GM18511 (cell line): ENCODE measurements at regions not wholly inside any gene's neighbourhood (a gene's known extent, or its start where the extent isn't known, plus 50 kb on each side); places are given as distances from the start of the nearest gene placed in this dataset.

ENCODE experiments used
- ATAC-seq: cut with Tn5 transposase; IDR thresholded peaks from one replicate; pipeline ENCODE4 v1.9.1; 2021; ENCODE audit warnings: mild to moderate bottlenecking, moderate library complexity; ENCODE audit not compliant: unreplicated experiment

GRCh38 chr15:97072545-97072944, 742.0 kb downstream of the NR2F2 start:
- no peak for ATAC-seq

- ATAC-seq = no peak
Measured at GRCh38 chr15:97076011-97076410, 745.5 kb downstream of the NR2F2 start.

GRCh38 chr15:97077975-97078374, 747.5 kb downstream of the NR2F2 start:
- no peak for ATAC-seq

DNA sequence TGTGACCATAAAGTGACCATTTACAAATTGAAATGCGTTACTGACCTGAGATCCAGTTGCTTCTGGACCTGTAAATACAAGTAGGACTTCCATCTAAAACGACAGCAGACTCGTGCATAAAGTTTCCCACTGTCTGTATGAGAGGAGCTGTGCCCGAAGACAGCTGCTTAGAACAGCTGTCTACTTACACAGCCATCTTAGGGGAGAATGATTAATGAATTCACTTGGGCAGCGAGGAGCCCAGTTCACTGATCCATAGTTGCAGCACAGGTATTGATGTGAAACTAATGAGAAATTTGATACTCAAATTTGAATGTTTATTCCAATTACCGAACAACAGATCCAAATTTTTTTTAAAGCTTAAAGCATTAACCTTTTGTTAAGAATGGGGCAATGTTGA, 748.1 kb downstream of the NR2F2 start:
- ATAC-seq = no peak

DNA sequence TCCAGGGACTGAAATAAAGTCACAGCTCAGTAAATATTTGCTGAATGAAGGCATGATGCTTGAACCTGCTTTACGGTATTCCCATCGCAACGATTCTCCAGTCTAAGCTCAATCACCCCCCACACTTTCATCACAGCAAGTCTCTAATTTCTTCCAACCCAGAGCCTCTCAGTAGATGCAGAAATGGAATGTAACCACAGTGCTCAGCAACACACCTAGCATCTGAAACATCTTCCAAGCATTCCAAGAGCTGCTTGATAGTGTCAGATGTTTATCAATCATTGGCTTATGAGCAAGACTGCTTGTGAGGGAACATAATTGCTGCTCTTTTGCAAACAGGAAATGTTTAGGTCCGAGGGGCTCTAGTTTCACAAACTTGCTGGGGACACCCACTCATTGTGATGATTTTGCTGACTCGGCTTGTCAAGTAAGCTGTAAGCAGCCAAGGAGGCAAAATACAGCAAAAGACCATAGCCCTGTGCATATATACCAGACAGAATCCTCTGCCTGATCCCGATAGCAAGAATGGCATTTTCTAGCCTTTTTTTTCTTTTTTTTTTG, 751.2 kb downstream of the NR2F2 start:
- ATAC-seq = no peak

GRCh38 chr15:97082830-97083229, 752.3 kb downstream of the NR2F2 start:
- ATAC-seq = no peak

GRCh38 chr15:97084650-97085049, 754.1 kb downstream of the NR2F2 start:
- no peak for ATAC-seq

DNA sequence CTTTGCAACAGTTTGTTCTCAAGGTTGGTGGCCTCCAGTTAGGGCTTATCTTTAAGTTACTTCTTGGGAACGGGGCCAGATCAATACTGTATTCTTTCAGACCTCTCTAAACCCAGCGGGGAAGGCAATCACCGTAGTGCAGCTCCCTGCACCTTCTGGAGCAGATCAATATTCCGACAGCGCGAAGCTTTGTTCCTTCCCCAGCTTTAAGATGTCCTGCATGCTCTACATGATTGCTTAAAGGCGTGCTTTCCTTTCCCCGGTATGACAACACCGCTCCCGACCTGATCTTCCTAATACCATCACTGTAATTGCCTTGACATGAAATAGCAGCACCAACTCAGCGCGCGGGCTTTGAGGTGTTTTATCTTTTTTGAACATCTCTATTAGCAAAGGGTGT, 755.2 kb downstream of the NR2F2 start:
- no peak for ATAC-seq

DNA sequence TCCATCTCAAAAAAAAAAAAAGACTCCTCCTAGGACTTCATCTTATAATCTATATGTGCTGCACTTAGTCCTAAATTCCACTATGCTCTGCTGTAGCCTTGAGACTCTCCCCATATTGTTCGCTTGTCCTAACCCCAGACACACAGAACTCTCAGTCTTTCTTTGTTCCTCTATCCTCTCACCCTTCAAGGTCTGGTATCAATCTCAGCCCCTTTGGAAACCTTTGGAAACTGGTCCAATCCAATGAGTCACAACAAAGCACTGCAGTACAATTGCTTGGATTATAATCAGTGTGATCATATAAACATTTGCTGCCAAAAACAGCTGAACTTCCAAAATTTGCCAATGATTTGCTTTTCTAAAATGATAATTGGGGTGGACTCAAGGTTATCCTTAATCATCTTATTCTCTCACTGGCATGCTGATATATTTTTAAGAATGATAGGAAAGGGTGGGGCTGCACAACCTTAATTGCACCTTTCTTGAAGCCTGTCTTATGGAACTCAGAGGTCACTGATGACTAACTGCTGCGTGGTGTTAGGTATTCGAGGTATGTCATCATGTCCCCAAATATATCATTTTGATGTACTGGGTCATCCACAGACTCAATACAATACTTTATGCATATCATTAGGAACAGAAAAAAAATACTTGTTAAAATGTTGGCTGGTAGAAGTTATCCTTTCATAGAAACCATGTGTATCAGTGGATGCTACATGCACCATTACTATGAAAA, 756.7 kb downstream of the NR2F2 start:
- ATAC-seq = no peak

DNA sequence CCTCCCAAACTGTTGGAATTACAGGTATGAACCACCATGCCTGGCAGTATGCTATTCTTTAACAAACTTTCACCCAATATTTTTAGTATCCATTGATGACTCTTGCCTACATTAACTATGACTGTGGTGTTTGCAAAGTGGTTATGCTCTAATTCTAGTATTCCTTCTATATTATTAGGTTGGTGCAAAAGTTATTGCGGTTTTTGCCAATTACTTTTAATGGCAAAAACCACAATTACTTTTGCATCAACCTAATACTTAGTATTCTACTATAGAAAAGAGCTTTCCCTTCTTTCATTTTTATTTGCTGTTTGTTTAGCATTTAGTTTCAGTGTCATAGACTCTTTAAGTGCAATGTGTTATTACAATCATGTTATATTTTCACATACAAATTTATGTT, 760.6 kb downstream of the NR2F2 start:
- no peak for ATAC-seq

GRCh38 chr15:97092656-97093055, 762.2 kb downstream of the NR2F2 start:
- ATAC-seq = no peak

GRCh38 chr15:97096303-97096835, 765.9 kb downstream of the NR2F2 start:
- ATAC-seq = no peak

DNA sequence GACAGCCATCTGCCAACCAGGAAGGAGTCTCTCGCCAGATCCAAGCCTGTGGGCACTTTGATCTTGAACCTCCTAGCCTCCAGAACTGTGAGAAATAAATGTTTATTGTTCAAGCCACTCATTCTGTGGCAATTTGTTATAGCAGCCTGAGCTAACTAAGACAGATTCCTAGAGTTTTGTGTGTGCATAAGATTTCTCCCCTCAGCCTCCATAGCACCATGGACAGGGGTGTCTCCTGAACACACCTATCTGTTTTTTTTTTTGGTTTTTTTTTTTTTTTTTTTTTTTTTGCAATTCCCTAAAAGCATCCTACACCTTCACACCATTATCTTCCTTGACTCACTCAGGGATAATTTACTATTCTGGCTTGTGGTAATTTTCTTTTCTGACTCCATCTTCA, 768.5 kb downstream of the NR2F2 start:
- ATAC-seq = no peak

GRCh38 chr15:97101572-97101971, 771.1 kb downstream of the NR2F2 start:
- ATAC-seq = no peak

- no peak for ATAC-seq
Measured at GRCh38 chr15:97114900-97115760, 784.6 kb downstream of the NR2F2 start.

- ATAC-seq = no peak
Measured at GRCh38 chr15:97115761-97116070, 785.2 kb downstream of the NR2F2 start.

- no peak for ATAC-seq
Measured at GRCh38 chr15:97124790-97125189, 794.3 kb downstream of the NR2F2 start.

- no peak for ATAC-seq
Measured at GRCh38 chr15:97126553-97127233, 796.2 kb downstream of the NR2F2 start.

DNA sequence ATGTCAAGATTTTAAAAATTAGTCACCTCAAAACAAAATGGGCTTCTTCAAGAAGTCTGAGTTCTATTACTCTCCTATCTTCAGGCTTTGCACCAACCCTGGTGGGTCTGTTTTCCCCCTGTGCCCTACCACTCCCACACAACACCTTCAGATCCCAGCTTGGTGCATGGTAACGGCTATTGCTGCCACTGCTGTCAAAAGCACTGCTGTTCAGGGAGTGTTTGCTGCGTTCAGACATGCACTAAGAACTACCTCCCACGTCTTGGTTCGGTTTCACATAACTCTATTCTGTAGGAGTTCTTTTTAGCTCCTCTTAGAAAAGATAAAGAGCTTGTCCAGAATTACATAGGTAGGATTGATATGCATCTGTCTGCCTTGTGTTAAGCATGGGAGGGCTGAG, 799.2 kb downstream of the NR2F2 start:
- ATAC-seq = no peak

GRCh38 chr15:97140216-97140615, 809.7 kb downstream of the NR2F2 start:
- no peak for ATAC-seq

- no peak for ATAC-seq
Measured at GRCh38 chr15:97141360-97141759, 810.9 kb downstream of the NR2F2 start.
